Gastrocnemius medialis (tissue), 4 donors: ENCODE measurements at regions not wholly inside any gene's neighbourhood (a gene's known extent, or its start where the extent isn't known, plus 50 kb on each side); places are given as distances from the start of the nearest gene placed in this dataset.

ENCODE experiments used
- CTCF ChIP-seq, 5 experiments: fragments of 450-650 bp in 3 of 5; fragments of 200-600 bp in 2 of 5; sonication (generic) in 2 of 5; IDR thresholded peaks in 4 of 5; conservative IDR thresholded peaks in 1 of 5; 1 replicate in 4 of 5; 2 replicates in 1 of 5; pipeline ENCODE4 v1.5.1; 2016 to 2019; ENCODE audit warnings: antibody characterized with exemption in 5 of 5, mild to moderate bottlenecking in 3 of 5, moderate library complexity in 3 of 5
- POLR2A ChIP-seq, 2 donors: fragments of 450-650 bp; IDR thresholded peaks; one replicate each; pipeline ENCODE4 v1.6.1; 2017; ENCODE audit warnings: antibody characterized with exemption in 2 of 2, mild to moderate bottlenecking in 2 of 2, moderate library complexity in 2 of 2

- TF ChIP-seq CTCF (IDR thresholded peaks at IDR 0.05 in 4 of 5, conservative IDR thresholded peaks at IDR 0.05 in 1 of 5): no peak
- TF ChIP-seq POLR2A (IDR thresholded peaks at IDR 0.05): no peak
Observed at GRCh38 chr3:101144105-101144504, 150.9 kb upstream of the ABI3BP start.
